Uterus (tissue), 3 donors: ENCODE measurements at regions not wholly inside any gene's neighbourhood (a gene's known extent, or its start where the extent isn't known, plus 50 kb on each side); places are given as distances from the start of the nearest gene placed in this dataset.

Experiments used
- DNase-seq, 2 donors: peaks; one replicate each; pipeline ENCODE4 v3.0.0-alpha.2; 2019 to 2020
- H3K27ac ChIP-seq, 2 donors: fragments of 200-600 bp; sonication (generic); 1 replicate in 1 of 2; 2 replicates in 1 of 2; pipeline ENCODE4 v1.5.1; 2016 to 2018
- H3K27me3 ChIP-seq, 2 donors: fragments of 200-600 bp; sonication (generic); one replicate each; pipeline ENCODE4 v1.5.1; 2018 to 2019; ENCODE audit warnings: control low read depth in 1 of 2
- H3K36me3 ChIP-seq, 2 donors: fragments of 200-600 bp; sonication (generic); one replicate each; pipeline ENCODE4 v1.5.1; 2019; ENCODE audit warnings: control low read depth in 1 of 2
- H3K4me1 ChIP-seq, 2 donors: fragments of 200-600 bp; sonication (generic); one replicate each; pipeline ENCODE4 v1.5.1; 2018 to 2019; ENCODE audit warnings: control low read depth in 1 of 2
- H3K4me3 ChIP-seq, 2 donors: fragments of 200-600 bp; sonication (generic); 1 replicate in 1 of 2; 2 replicates in 1 of 2; pipeline ENCODE4 v1.5.1; 2018 to 2019; ENCODE audit warnings: mild to moderate bottlenecking in 1 of 2
- H3K9me3 ChIP-seq, 2 donors: fragments of 200-600 bp; sonication (generic); one replicate each; pipeline ENCODE4 v1.5.1; 2019; ENCODE audit warnings: control low read depth in 1 of 2
- POLR2A ChIP-seq, 2 donors: fragments of 450-650 bp; IDR thresholded peaks; one replicate each; pipeline ENCODE4 v1.6.1; 2016; ENCODE audit warnings: antibody characterized with exemption in 2 of 2, mild to moderate bottlenecking in 1 of 2, moderate library complexity in 1 of 2
- intact Hi-C: fragments of 100-400 bp; cut with DNase I; formaldehyde crosslinking; loops from one replicate; pipeline ENCODE4 v1.15.1; 2023; ENCODE audit warnings: low total_unique reads
- TF ChIP-seq, protein P1 (sequence below), 4 experiments: fragments of 200-600 bp in 2 of 4; fragments of 450-650 bp in 2 of 4; sonication (generic) in 2 of 4; IDR thresholded peaks; one replicate each; pipeline ENCODE4 v1.5.1; 2016 to 2019; ENCODE audit warnings: antibody characterized with exemption in 4 of 4, mild to moderate bottlenecking in 2 of 4, moderate library complexity in 1 of 4
- donor health status: DM: yes; HTN: yes; CAD: no.

DNA sequence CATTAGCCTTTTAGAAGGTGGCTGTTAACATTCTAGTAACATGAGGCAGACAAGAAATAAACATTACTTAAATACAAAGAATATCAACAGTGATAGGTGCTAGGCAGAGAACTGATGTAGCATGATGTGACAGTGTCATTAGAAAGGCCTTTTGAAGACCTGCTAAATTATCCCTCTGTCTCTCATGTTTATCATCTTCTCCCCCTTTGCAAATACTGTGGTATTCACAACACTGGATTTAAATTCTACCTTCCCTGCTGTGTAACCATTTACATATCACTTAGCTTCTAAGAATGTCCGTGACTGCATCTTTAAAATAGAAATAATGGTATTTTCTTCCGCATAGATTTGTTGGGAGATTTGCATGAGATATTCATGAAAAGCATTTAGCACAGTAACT lies 74.4 kb upstream of the CLEC14A start:
- intact Hi-C loops, result no loop called here
- TF ChIP-seq POLR2A (IDR thresholded peaks at IDR 0.05), result no peak
- TF ChIP-seq, protein P1, sequence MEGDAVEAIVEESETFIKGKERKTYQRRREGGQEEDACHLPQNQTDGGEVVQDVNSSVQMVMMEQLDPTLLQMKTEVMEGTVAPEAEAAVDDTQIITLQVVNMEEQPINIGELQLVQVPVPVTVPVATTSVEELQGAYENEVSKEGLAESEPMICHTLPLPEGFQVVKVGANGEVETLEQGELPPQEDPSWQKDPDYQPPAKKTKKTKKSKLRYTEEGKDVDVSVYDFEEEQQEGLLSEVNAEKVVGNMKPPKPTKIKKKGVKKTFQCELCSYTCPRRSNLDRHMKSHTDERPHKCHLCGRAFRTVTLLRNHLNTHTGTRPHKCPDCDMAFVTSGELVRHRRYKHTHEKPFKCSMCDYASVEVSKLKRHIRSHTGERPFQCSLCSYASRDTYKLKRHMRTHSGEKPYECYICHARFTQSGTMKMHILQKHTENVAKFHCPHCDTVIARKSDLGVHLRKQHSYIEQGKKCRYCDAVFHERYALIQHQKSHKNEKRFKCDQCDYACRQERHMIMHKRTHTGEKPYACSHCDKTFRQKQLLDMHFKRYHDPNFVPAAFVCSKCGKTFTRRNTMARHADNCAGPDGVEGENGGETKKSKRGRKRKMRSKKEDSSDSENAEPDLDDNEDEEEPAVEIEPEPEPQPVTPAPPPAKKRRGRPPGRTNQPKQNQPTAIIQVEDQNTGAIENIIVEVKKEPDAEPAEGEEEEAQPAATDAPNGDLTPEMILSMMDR (IDR thresholded peaks at IDR 0.05), result no peak

DNA sequence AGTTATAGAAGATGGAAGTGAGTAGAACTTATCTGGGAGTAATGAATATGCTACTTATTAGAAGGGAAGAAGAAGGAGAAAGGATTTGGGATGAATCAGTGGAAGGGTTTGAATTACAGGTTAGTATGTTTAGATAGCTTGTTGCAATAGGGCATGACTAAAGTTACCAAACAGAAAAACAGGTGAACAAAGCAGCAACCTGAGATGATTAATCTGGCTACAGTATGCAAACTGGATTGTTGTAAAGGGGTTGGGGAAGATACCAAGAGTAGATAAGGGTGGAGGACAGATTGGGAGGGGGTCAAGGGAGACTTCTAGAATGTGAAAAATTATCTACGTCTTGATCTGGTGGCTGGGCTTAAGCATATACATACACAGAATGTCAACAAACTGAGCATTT lies 73.4 kb upstream of the CLEC14A start:
- intact Hi-C loops, result no loop called here
- H3K4me3 ChIP-seq, result no peak overlapping the region
- no peaks in the 10 kb centered on the region for H3K9me3 ChIP-seq

More for the DNA sequence above, 74.4 kb upstream of the CLEC14A start:
- H3K4me3 ChIP-seq, result no peak overlapping the region
- H3K27me3 ChIP-seq, result no peaks in the 10 kb centered on the region
- DNase-seq, result no peak
- no peaks in the 10 kb centered on the region for H3K4me1 ChIP-seq
- no peak overlapping the region for H3K27ac ChIP-seq
- H3K9me3 ChIP-seq, result no peaks in the 10 kb centered on the region
- no peaks in the 10 kb centered on the region for H3K36me3 ChIP-seq

DNA sequence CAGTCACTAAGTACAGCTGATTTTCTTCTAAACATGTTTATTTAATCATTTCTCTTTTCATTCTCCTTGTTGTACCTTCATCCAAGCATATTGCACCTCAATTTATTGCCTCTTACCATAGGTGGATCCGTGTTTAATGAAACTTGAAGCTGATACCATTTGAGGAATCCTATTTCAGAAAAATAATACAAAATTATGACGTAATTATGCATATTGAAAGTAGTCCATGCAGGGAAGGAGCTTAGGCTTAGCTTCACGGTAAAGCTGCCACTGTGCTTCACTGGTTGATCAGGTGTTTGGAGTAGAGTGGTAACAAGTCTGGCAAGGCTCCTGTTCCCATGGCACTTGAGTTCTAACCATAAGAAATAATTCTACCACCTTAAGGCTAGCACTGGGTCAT lies 61.0 kb upstream of the CLEC14A start:
- Histone ChIP-seq H3K27ac (no peak overlapping the region), H3K9me3 (no peaks in the 10 kb centered on the region), H3K4me1 (no peaks in the 10 kb centered on the region), H3K4me3 (no peak overlapping the region), H3K27me3 (no peaks in the 10 kb centered on the region), H3K36me3 (no peaks in the 10 kb centered on the region)
- DNase-seq, result no peak
- no peak for TF ChIP-seq POLR2A (IDR thresholded peaks at IDR 0.05)
- TF ChIP-seq, protein P1 (IDR thresholded peaks at IDR 0.05), result no peak
- intact Hi-C loops, result no loop called here

More for the DNA sequence above, 73.4 kb upstream of the CLEC14A start:
- no peak overlapping the region for H3K27ac ChIP-seq
- no peaks in the 10 kb centered on the region for H3K36me3 ChIP-seq
- DNase-seq, result no peak
- H3K4me1 ChIP-seq, result no peaks in the 10 kb centered on the region
- no peak for TF ChIP-seq POLR2A (IDR thresholded peaks at IDR 0.05)
- TF ChIP-seq, protein P1 (IDR thresholded peaks at IDR 0.05), result no peak
- H3K27me3 ChIP-seq, result no peaks in the 10 kb centered on the region

DNA sequence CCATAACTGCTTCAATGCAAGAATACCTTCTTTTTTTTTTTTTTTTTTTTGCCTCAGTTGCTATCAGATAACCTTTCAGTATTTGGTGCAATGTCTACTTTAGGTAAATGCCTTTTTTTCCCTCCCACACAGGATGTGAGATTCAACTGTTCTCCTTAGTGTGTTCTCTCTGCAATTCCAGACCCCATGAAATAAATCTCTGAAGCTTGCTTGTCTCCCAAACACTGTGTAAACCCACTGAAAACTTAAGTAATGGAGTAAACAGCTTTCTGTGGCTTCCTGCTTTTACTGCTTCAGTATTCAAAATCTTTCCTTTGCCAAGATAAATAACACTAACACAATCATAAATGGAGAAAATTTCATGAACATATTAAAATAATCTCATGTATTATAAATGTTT lies 55.8 kb upstream of the CLEC14A start:
- no peak overlapping the region for H3K27ac ChIP-seq
- no peaks in the 10 kb centered on the region for H3K9me3 ChIP-seq
- intact Hi-C loops, result no loop called here
- no peak for DNase-seq
- TF ChIP-seq, protein P1 (IDR thresholded peaks at IDR 0.05), result no peak
- TF ChIP-seq POLR2A (IDR thresholded peaks at IDR 0.05), result no peak
- no peaks in the 10 kb centered on the region for H3K36me3 ChIP-seq
- H3K4me1 ChIP-seq, result no peaks in the 10 kb centered on the region
- H3K4me3 ChIP-seq, result no peak overlapping the region
- no peaks in the 10 kb centered on the region for H3K27me3 ChIP-seq

DNA sequence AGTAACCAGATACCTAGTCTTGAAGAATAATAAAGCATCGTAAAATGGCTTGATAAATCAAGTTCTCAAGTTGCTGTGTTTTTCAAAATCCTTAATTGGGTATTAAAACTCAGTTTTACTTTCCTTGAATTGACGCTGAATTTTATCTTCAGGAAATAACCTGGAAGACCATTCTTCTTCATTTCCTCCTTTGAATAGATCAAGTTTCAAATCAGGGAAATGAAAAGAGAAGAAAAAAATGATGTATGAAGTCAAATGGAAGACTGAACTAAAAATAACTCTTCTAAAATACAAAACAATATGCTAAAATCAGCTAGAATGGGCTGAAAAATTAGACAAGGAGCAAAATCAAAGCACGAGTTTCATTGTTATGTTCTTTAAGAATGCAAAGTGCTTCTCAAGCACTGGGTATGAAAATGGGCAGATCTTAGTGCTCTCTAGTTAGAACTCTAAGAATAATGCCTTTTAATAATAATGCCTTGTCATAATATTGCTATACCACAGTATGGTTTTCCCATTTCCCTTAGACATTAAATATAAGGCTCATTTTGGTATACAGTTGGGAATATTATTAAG lies 54.6 kb upstream of the CLEC14A start:
- Histone ChIP-seq H3K9me3 (no peaks in the 10 kb centered on the region), H3K4me1 (no peaks in the 10 kb centered on the region), H3K4me3 (no peak overlapping the region), H3K27me3 (no peaks in the 10 kb centered on the region), H3K36me3 (no peaks in the 10 kb centered on the region), H3K27ac (peak overlapping the region in 1 of 2 donors; percentile 39)
- no peak for TF ChIP-seq POLR2A (IDR thresholded peaks at IDR 0.05)
- TF ChIP-seq, protein P1 (IDR thresholded peaks at IDR 0.05), result no peak
- intact Hi-C loops, result no loop called here
- DNase-seq, result no peak
